Activated CD8-positive, alpha-beta T cell treated with anti-CD3 and anti-CD28 coated beads for 36 hours (primary cell): ENCODE measurements at regions not wholly inside any gene's neighbourhood (a gene's known extent, or its start where the extent isn't known, plus 50 kb on each side); places are given as distances from the start of the nearest gene placed in this dataset.

Experiments
- ATAC-seq: fragments of 200-7000 bp; cut with Tn5 transposase; one replicate; pipeline ENCODE4 v1.10.0; 2021; ENCODE audit warnings: mild to moderate bottlenecking, moderate library complexity
- CTCF ChIA-PET: fragments of 350-600 bp; sonication (Branson Sonifier 250); formaldehyde crosslinking; loops from one replicate; lab custom pipeline; 2021; ENCODE audit warnings: antibody characterized with exemption; lab: Charles Lee
- POLR2A ChIA-PET: fragments of 350-600 bp; sonication (Branson Sonifier 250); formaldehyde crosslinking; loops from one replicate; lab custom pipeline; 2021; ENCODE audit warnings: antibody characterized with exemption; lab: Charles Lee
- DNase-seq: peaks from one replicate; pipeline ENCODE4 v3.0.0-alpha.2; 2020
- H3K27ac Mint-ChIP-seq: one replicate; pipeline ENCODE4 v1.8.0; 2021; ENCODE audit warnings: mild to moderate bottlenecking, mixed read lengths
- H3K27me3 Mint-ChIP-seq: one replicate; pipeline ENCODE4 v1.8.0; 2021; ENCODE audit warnings: mixed read lengths
- H3K36me3 Mint-ChIP-seq: one replicate; pipeline ENCODE4 v1.8.0; 2021; ENCODE audit warnings: low read depth, mixed read lengths
- H3K4me1 Mint-ChIP-seq: one replicate; pipeline ENCODE4 v1.8.0; 2021; ENCODE audit warnings: low read depth, mixed read lengths
- H3K4me3 Mint-ChIP-seq: one replicate; pipeline ENCODE4 v1.8.0; 2021; ENCODE audit warnings: mild to moderate bottlenecking, moderate library complexity, mixed read lengths
- H3K9me3 Mint-ChIP-seq: one replicate; pipeline ENCODE4 v1.8.0; 2021; ENCODE audit warnings: mixed read lengths
- CTCF ChIP-seq: fragments of 200-600 bp; IDR thresholded peaks from one replicate; pipeline ENCODE4 v1.8.0; 2022; ENCODE audit warnings: antibody characterized with exemption, mild to moderate bottlenecking
- intact Hi-C: fragments of 100-400 bp; cut with micrococcal nuclease; formaldehyde crosslinking; loops from one replicate; pipeline ENCODE4 v1.10.0; 2022

DNA sequence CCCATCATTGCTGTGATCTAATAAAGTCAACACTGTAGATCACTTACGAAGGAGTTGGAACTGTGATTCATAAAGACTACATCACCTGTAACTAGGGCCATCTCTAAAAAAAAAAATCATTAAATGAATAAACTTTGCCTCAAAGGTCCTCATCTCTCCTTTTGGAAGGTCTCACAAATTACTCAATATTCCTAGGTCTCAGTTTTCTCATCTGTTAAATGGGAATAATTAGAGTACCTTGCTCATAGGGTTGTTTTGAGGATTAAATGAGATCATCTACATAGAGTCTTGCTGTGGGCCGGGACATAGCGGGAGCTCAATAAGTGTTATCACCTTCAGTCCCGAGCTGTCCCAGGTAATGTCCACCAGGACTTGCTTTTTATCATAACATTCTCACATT lies 335.1 kb upstream of the PROK2 start:
- no peaks in the 10 kb centered on the region for H3K27me3 Mint-ChIP-seq
- no peaks in the 10 kb centered on the region for H3K9me3 Mint-ChIP-seq
- no peaks in the 10 kb centered on the region for H3K36me3 Mint-ChIP-seq
- ATAC-seq (no peak), DNase-seq (no peak)
- no peak for TF ChIP-seq CTCF
- POLR2A ChIA-PET = no interaction called here
- no peak overlapping the region for H3K27ac Mint-ChIP-seq
- no peaks in the 10 kb centered on the region for H3K4me1 Mint-ChIP-seq
- no peak overlapping the region for H3K4me3 Mint-ChIP-seq
- CTCF ChIA-PET = no interaction called here
- intact Hi-C loops = no loop called here

GRCh38 chr3:72118628-72119027 lies 333.7 kb upstream of the PROK2 start:
- POLR2A ChIA-PET = no interaction called here
- DNase-seq (no peak), ATAC-seq (no peak)
- Mint-ChIP-seq H3K27me3 (no peaks in the 10 kb centered on the region), H3K9me3 (no peaks in the 10 kb centered on the region), H3K36me3 (no peaks in the 10 kb centered on the region), H3K4me1 (no peaks in the 10 kb centered on the region), H3K27ac (no peak overlapping the region), H3K4me3 (no peak overlapping the region)
- TF ChIP-seq CTCF = no peak
- CTCF ChIA-PET = interaction anchor here (0.7 kb wide), 1 partner anchor 798 kb away, joined by 3 read pairs; no protein-coding TSS in a partner anchor
- intact Hi-C loops = no loop called here

DNA sequence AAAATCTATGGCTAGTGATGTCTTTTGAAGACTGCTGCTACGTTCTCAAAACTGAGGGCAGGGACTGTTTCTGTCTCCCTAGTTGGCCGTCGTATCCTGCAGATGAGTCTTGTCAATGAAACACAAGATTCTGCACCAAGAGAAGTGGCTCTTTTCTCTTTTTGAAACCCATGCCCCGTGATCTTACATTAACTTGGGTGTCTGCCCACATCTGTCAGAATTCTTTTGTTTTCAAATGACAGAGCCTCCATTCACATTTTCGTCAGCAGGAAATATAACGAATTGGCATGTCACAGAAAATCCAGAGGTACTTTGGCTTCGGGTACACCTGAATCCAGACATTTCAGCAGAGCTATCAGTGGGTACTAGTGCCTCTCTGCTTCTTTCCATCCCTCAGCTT lies 331.3 kb upstream of the PROK2 start:
- intact Hi-C loops = no loop called here
- no peak for ATAC-seq
- Mint-ChIP-seq H3K4me1 (no peaks in the 10 kb centered on the region), H3K27me3 (no peaks in the 10 kb centered on the region), H3K4me3 (no peak overlapping the region), H3K36me3 (no peaks in the 10 kb centered on the region), H3K27ac (no peak overlapping the region), H3K9me3 (no peaks in the 10 kb centered on the region)
- ChIA-PET CTCF (no interaction called here), POLR2A (interaction anchor here (0.6 kb wide), 1 partner anchor 215 kb away, joined by 3 read pairs; no protein-coding TSS in a partner anchor)
- DNase-seq = no peak
- no peak for TF ChIP-seq CTCF

- H3K27ac Mint-ChIP-seq = no peak overlapping the region
These were observed 330.4 kb upstream of the PROK2 start for GRCh38 chr3:72115307-72115706.

DNA sequence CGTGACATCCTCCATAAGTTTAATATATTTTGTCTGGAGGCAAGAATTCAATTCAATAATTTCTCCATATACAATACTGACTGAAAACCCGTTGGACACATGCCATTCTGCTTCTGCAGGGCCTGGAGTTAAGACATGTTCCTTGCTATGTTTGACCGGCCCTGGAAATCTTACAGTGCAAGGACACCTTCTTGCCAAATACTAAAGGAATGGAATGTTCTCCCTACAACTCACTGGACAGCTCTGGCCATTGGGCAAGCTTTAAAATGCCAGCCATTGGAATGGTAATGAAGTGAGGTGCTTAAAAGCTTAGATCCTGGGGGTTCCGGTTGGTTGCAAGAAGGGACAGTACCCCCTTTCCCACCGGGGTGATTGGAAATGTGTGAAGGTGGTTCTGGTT lies 329.8 kb upstream of the PROK2 start:
- CTCF ChIA-PET = no interaction called here
- DNase-seq (no peak), ATAC-seq (no peak)
- H3K4me1 Mint-ChIP-seq = no peaks in the 10 kb centered on the region
- intact Hi-C loops = no loop called here
- no peak overlapping the region for H3K27ac Mint-ChIP-seq
- TF ChIP-seq CTCF = no peak
- H3K36me3 Mint-ChIP-seq = no peaks in the 10 kb centered on the region
- no peaks in the 10 kb centered on the region for H3K27me3 Mint-ChIP-seq
- POLR2A ChIA-PET = no interaction called here
- H3K4me3 Mint-ChIP-seq = no peak overlapping the region
- no peaks in the 10 kb centered on the region for H3K9me3 Mint-ChIP-seq

More at GRCh38 chr3:72115307-72115706, 330.4 kb upstream of the PROK2 start:
- TF ChIP-seq CTCF = no peak
- Mint-ChIP-seq H3K4me1 (no peaks in the 10 kb centered on the region), H3K27me3 (no peaks in the 10 kb centered on the region), H3K36me3 (no peaks in the 10 kb centered on the region), H3K9me3 (no peaks in the 10 kb centered on the region), H3K4me3 (no peak overlapping the region)
- ChIA-PET CTCF (no interaction called here), POLR2A (interaction anchor here (0.6 kb wide), 1 partner anchor 216 kb away, joined by 3 read pairs; no protein-coding TSS in a partner anchor)
- DNase-seq = no peak
- intact Hi-C loops = no loop called here
- ATAC-seq = no peak
